ENCODE measurements at regions not wholly inside any gene's neighbourhood (a gene's known extent, or its start where the extent isn't known, plus 50 kb on each side); places are given as distances from the start of the nearest gene placed in this dataset.

DNA sequence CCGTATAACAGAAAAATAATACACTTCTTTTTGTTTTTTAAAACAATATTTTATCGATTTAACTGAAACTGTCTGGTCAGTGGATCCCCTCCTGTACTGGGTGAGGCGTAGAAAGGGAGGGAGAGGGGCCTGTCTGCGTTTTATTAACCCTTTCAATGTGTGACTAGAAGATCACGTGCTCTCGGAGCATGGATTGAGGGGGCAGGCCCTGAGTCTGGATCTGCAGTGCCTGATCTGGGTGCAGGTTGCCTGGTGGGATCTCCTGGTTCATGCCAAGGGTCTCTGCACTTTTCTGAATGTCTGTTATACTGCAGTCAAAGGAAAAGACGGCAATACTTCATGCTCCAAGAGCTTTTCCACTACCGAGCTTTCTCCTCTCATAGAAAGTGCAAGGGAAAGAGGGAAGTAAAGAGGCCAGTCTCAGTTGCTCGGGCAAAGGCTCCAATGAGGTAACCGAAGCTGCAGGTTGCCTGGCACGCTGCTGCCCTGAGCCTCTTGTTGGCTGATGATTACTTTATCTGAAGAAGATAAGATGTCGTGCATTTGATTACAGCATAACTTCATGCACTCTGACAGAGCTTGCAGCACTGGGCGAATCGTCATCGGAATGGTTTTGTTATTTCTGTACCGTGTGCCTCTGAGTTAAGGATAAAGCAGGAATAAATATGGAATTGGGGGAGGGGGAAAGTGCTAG, 167.5 kb upstream of the PMEPA1 start:
- no peak for TF ChIP-seq EZH2phosphoT487 (conservative IDR thresholded peaks at IDR 0.05; ENCODE audit: low read length)
- TF ChIP-seq, protein P1, sequence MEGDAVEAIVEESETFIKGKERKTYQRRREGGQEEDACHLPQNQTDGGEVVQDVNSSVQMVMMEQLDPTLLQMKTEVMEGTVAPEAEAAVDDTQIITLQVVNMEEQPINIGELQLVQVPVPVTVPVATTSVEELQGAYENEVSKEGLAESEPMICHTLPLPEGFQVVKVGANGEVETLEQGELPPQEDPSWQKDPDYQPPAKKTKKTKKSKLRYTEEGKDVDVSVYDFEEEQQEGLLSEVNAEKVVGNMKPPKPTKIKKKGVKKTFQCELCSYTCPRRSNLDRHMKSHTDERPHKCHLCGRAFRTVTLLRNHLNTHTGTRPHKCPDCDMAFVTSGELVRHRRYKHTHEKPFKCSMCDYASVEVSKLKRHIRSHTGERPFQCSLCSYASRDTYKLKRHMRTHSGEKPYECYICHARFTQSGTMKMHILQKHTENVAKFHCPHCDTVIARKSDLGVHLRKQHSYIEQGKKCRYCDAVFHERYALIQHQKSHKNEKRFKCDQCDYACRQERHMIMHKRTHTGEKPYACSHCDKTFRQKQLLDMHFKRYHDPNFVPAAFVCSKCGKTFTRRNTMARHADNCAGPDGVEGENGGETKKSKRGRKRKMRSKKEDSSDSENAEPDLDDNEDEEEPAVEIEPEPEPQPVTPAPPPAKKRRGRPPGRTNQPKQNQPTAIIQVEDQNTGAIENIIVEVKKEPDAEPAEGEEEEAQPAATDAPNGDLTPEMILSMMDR (IDR thresholded peaks at IDR 0.05; ENCODE audit: insufficient read depth, low read length, poor library complexity, severe bottlenecking): no peak
